GM12878 (cell line): ENCODE measurements at regions not wholly inside any gene's neighbourhood (a gene's known extent, or its start where the extent isn't known, plus 50 kb on each side); places are given as distances from the start of the nearest gene placed in this dataset.

ENCODE experiments used
- ATAC-seq: fragments of 200-7000 bp; cut with Tn5 transposase; 3 replicates; pipeline ENCODE4 v1.9.1; 2020; ENCODE audit warnings: mild to moderate bottlenecking, moderate library complexity
- BruUV-seq: library from RNA; stranded (reverse); fragments of 400-500 nt; replicated peaks from 2 replicates; lab custom pipeline; 2021; lab: Mats Ljungman, UMichigan
- CTCF ChIA-PET: fragments of 300-600 bp; sonication (Branson Sonifier 250); formaldehyde crosslinking; extraction: SDS; loops from one replicate; lab custom pipeline; 2021; ENCODE audit warnings: inconsistent platforms; lab: Yijun Ruan, JAX
- POLR2A ChIA-PET: fragments of 350-600 bp; formaldehyde crosslinking; extraction: SDS; loops from one replicate; lab custom pipeline; 2021; ENCODE audit warnings: inconsistent platforms; lab: Charles Lee
- RAD21 ChIA-PET: fragments of 300-600 bp; sonication (Branson Sonifier 250); formaldehyde crosslinking; loops from one replicate; lab custom pipeline; 2023; ENCODE audit warnings: antibody characterized with exemption; ENCODE audit not compliant: unreplicated experiment; lab: Charles Lee
- SMC1A ChIA-PET: fragments of 300-600 bp; sonication (Branson Sonifier 250); formaldehyde crosslinking; loops from one replicate; lab custom pipeline; 2023; ENCODE audit not compliant: unreplicated experiment, uncharacterized antibody; lab: Charles Lee
- DNase-seq: peaks from one replicate; pipeline ENCODE4 v3.0.0-alpha.2; 2011; ENCODE audit warnings: low read depth, low spot score
- FAIRE-seq: peaks from 3 replicates; lab custom pipeline; 2011; peaks lifted over from hg19 to GRCh38; lab: Jason Lieb, UNC
- H2AFZ ChIP-seq: 2 replicates; pipeline ENCODE4 v1.6.0; 2011; ENCODE audit warnings: low read depth, low read length, control low read depth; ENCODE audit not compliant: control insufficient read depth
- H3K27ac ChIP-seq: 2 replicates; pipeline ENCODE4 v1.5.1; 2011; ENCODE audit warnings: control low read depth; ENCODE audit not compliant: control insufficient read depth, insufficient read depth
- H3K27me3 ChIP-seq, 2 experiments: replicated peaks in 1 of 2; 2 replicates each; pipeline versions ENCODE4 v1.6.0 to v1.6.1; 2011; ENCODE audit warnings: low read length in 1 of 2; ENCODE audit not compliant: control insufficient read depth in 2 of 2, insufficient read depth in 2 of 2
- H3K36me3 ChIP-seq, 2 experiments: 2 replicates each; pipeline ENCODE4 v1.5.1; 2011; ENCODE audit warnings: low read length in 1 of 2; ENCODE audit not compliant: control insufficient read depth in 2 of 2, insufficient read depth in 2 of 2
- H3K4me1 ChIP-seq: 2 replicates; pipeline ENCODE4 v1.6.1; 2011; ENCODE audit warnings: mild to moderate bottlenecking, low read length, moderate library complexity, mixed read lengths; ENCODE audit not compliant: control insufficient read depth, insufficient read depth
- H3K4me2 ChIP-seq: 2 replicates; pipeline ENCODE4 v1.6.0; 2011; ENCODE audit warnings: control low read depth; ENCODE audit not compliant: control insufficient read depth, insufficient read depth
- H3K4me3 ChIP-seq: fragments of 200-600 bp; sonication (generic); 2 replicates; pipeline ENCODE4 v1.5.1; 2016
- H3K79me2 ChIP-seq: 2 replicates; pipeline ENCODE4 v1.6.0; 2011; ENCODE audit warnings: low read length; ENCODE audit not compliant: control insufficient read depth, insufficient read depth
- H3K9ac ChIP-seq: 2 replicates; pipeline ENCODE4 v1.8.0; 2011; ENCODE audit warnings: low read length, control low read depth, mixed read lengths; ENCODE audit not compliant: control insufficient read depth, insufficient read depth
- H3K9me3 ChIP-seq: replicated peaks from 3 replicates; pipeline ENCODE4 v1.5.1; 2011; ENCODE audit warnings: mild to moderate bottlenecking, low read length; ENCODE audit not compliant: control insufficient read depth, insufficient read depth
- H4K20me1 ChIP-seq: 2 replicates; pipeline ENCODE4 v1.6.0; 2011; ENCODE audit not compliant: control insufficient read depth, insufficient read depth
- BACH1 ChIP-seq: fragments of 450-650 bp; IDR thresholded peaks from 2 replicates; pipeline ENCODE4 v1.6.1; 2017; ENCODE audit warnings: mild to moderate bottlenecking, borderline replicate concordance
- BMI1 ChIP-seq: fragments of 450-650 bp; IDR thresholded peaks from 2 replicates; pipeline ENCODE4 v1.6.1; 2016; ENCODE audit warnings: mild to moderate bottlenecking, moderate library complexity, borderline replicate concordance
- CHD4 ChIP-seq: fragments of 200-600 bp; sonication (generic); IDR thresholded peaks from 2 replicates; pipeline ENCODE4 v1.6.1; 2016; ENCODE audit warnings: mild to moderate bottlenecking
- ETV6 ChIP-seq, 2 experiments: fragments of 450-650 bp in 1 of 2; IDR thresholded peaks in 1 of 2; conservative IDR thresholded peaks in 1 of 2; 2 replicates each; pipeline ENCODE4 v1.6.1; 2014; ENCODE audit warnings: antibody characterized with exemption in 1 of 2, borderline replicate concordance in 1 of 2, low read depth in 1 of 2, mild to moderate bottlenecking in 1 of 2, moderate library complexity in 1 of 2
- KAT2A ChIP-seq: conservative IDR thresholded peaks from 2 replicates; pipeline ENCODE4 v1.6.1; 2011; ENCODE audit warnings: low read depth, low read length; ENCODE audit not compliant: control insufficient read depth
- PRDM15 ChIP-seq: fragments of 450-650 bp; formaldehyde crosslinking; IDR thresholded peaks from 2 replicates; pipeline ENCODE4 v1.4.0; 2020; ENCODE audit warnings: mild to moderate bottlenecking, moderate library complexity
- RAD21 ChIP-seq: IDR thresholded peaks from 2 replicates; pipeline ENCODE4 v1.6.1; 2011; ENCODE audit warnings: mild to moderate bottlenecking, low read depth, low read length, moderate library complexity; ENCODE audit not compliant: insufficient read depth
- SIN3A ChIP-seq: IDR thresholded peaks from 2 replicates; pipeline ENCODE4 v1.6.1; 2012; ENCODE audit warnings: low read depth, low read length, improper control_type of control experiment
- SMARCA5 ChIP-seq: fragments of 450-650 bp; IDR thresholded peaks from 2 replicates; pipeline ENCODE4 v1.6.1; 2017; ENCODE audit warnings: mild to moderate bottlenecking
- WRNIP1 ChIP-seq: IDR thresholded peaks from 2 replicates; pipeline ENCODE4 v1.6.1; 2011; ENCODE audit warnings: low read depth, low read length, improper control_type of control experiment, borderline replicate concordance
- YBX1 ChIP-seq: fragments of 450-650 bp; IDR thresholded peaks from 2 replicates; pipeline ENCODE4 v1.6.1; 2016; ENCODE audit warnings: antibody characterized with exemption
- WGBS: methylation state at CpG from one replicate; pipeline ENCODE4 v1.1.6; 2016; ENCODE audit warnings: low lambda C conversion rate; ENCODE audit not compliant: insufficient replicate concordance, insufficient coverage; ENCODE audit errors: missing lambda C conversion rate; 5-methylcytosine and 5-hydroxymethylcytosine counted together
- in situ Hi-C: fragments of 300-500 bp; cut with MboI; formaldehyde crosslinking; loops from 9 replicates; pipeline ENCODE4 v1.14.3; 2018; ENCODE audit warnings: mixed read lengths
- intact Hi-C: fragments of 100-400 bp; cut with micrococcal nuclease; formaldehyde crosslinking; loops from one replicate; pipeline ENCODE4 v1.14.2; 2022; ENCODE audit not compliant: unreplicated experiment

- H3K27me3 ChIP-seq, result peaks cover 0 to 5% of the 10 kb centered on the region in 2 experiments; a peak in 3 of 4 replicates
- CTCF ChIA-PET, result no interaction called here
These were observed 72.1 kb upstream of the ATP2B2 start for GRCh38 chr3:10577486-10577885.

More at GRCh38 chr3:10577486-10577885, 72.1 kb upstream of the ATP2B2 start:
- no peak overlapping the region for H3K4me3 ChIP-seq
- no peaks in the 10 kb centered on the region for H3K9me3 ChIP-seq
- WGBS, result 67% methylated on average over 7 of the region's 7 CpGs
- no TSS peak for BruUV-seq
- no peaks in the 10 kb centered on the region for H3K36me3 ChIP-seq
- TF ChIP-seq SMARCA5, result no peak
- TF ChIP-seq ETV6 (conservative IDR thresholded peaks at IDR 0.05 in 1 of 2, IDR thresholded peaks at IDR 0.05 in 1 of 2; ENCODE audit: borderline replicate concordance in 1 of 2, low read depth in 1 of 2), result no peak
- no peak for TF ChIP-seq BACH1
- no peak for TF ChIP-seq BMI1
- no peak for TF ChIP-seq YBX1
- TF ChIP-seq RAD21, result no peak
- no peak for TF ChIP-seq SIN3A
- TF ChIP-seq CHD4, result no peak
- no peak for TF ChIP-seq WRNIP1
- TF ChIP-seq KAT2A, result no peak
- no peak for TF ChIP-seq PRDM15 (CRISPR knock-in tag)
- intact Hi-C loops (no loop called here), in situ Hi-C loops (no loop called here)
- no peaks in the 10 kb centered on the region for H4K20me1 ChIP-seq
- no peak overlapping the region for H3K4me2 ChIP-seq
- H3K4me1 ChIP-seq, result no peaks in the 10 kb centered on the region
- no peaks in the 10 kb centered on the region for H3K79me2 ChIP-seq
- H3K9ac ChIP-seq, result no peak overlapping the region
- FAIRE-seq (no peak), DNase-seq (no peak), ATAC-seq (no peak)
- no peak overlapping the region for H3K27ac ChIP-seq
- ChIA-PET POLR2A (no interaction called here), SMC1A (interaction anchor here (1.0 kb wide), 1 partner anchor 29 kb away, joined by 3 read pairs; no protein-coding TSS in a partner anchor), RAD21 (no interaction called here)
- no peak overlapping the region for H2AFZ ChIP-seq
